Vagina (tissue), 2 donors: ENCODE measurements at regions not wholly inside any gene's neighbourhood (a gene's known extent, or its start where the extent isn't known, plus 50 kb on each side); places are given as distances from the start of the nearest gene placed in this dataset.

Experiments used
- DNase-seq, 2 donors: peaks; one replicate each; pipeline ENCODE4 v3.0.0-alpha.2; 2017; ENCODE audit errors: extremely low spot score in 2 of 2
- H3K27ac ChIP-seq: fragments of 200-600 bp; sonication (generic); one replicate; pipeline ENCODE4 v1.5.1; 2019
- H3K27me3 ChIP-seq: fragments of 200-600 bp; sonication (generic); one replicate; pipeline ENCODE4 v1.5.1; 2019
- H3K36me3 ChIP-seq, 2 donors: fragments of 200-600 bp; sonication (generic); one replicate each; pipeline ENCODE4 v1.5.1; 2017 to 2019
- H3K4me1 ChIP-seq: fragments of 200-600 bp; sonication (generic); one replicate; pipeline ENCODE4 v1.5.1; 2019
- H3K4me3 ChIP-seq, 2 donors: fragments of 200-600 bp; sonication (generic); 1 replicate in 1 of 2; 2 replicates in 1 of 2; pipeline ENCODE4 v1.5.1; 2016 to 2019
- H3K9me3 ChIP-seq: fragments of 200-600 bp; sonication (generic); one replicate; pipeline ENCODE4 v1.5.1; 2019
- CTCF ChIP-seq, 3 experiments: fragments of 450-650 bp in 2 of 3; fragments of 200-600 bp in 1 of 3; sonication (generic) in 1 of 3; IDR thresholded peaks; one replicate each; pipeline ENCODE4 v1.5.1; 2017 to 2019; ENCODE audit warnings: antibody characterized with exemption in 3 of 3, mild to moderate bottlenecking in 2 of 3, moderate library complexity in 2 of 3
- POLR2A ChIP-seq, 2 donors: fragments of 450-650 bp; IDR thresholded peaks; one replicate each; pipeline ENCODE4 v1.6.1; 2017; ENCODE audit warnings: antibody characterized with exemption in 2 of 2, mild to moderate bottlenecking in 2 of 2, moderate library complexity in 2 of 2
- POLR2AphosphoS5 ChIP-seq, 2 donors: sonication (generic); formaldehyde crosslinking; IDR thresholded peaks; one replicate each; pipeline ENCODE4 v1.9.0; 2017; ENCODE audit warnings: antibody characterized with exemption in 2 of 2, mild to moderate bottlenecking in 2 of 2, low read depth in 1 of 2; ENCODE audit not compliant: insufficient read depth in 1 of 2
- intact Hi-C: fragments of 100-400 bp; cut with DNase I; formaldehyde crosslinking; loops from one replicate; pipeline ENCODE4 v1.15.1; 2023

DNA sequence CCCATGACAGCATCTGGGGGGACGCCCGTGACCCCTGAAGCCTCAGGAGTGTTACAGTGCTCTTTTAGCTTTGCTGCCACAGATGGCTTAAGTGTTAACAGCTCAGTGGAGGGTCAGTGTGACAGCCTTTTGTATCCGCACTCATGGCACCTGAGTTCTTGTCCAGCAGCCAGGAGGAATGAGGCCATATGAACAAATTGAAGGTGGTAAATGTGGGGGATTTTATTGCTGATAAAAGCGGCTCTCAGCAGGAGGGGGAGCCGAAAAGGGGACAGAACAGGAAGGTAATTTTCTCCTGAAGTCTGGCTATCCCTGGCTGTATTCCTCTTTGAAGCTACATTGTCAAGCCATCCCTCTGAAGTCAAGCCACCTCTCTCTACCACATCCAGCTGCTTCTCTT is 441.0 kb downstream of the RAPGEF2 start:
- TF ChIP-seq POLR2A (IDR thresholded peaks at IDR 0.05) (no peak), POLR2AphosphoS5 (IDR thresholded peaks at IDR 0.05; ENCODE audit: insufficient read depth in 1 of 2, low read depth in 1 of 2) (no peak), CTCF (IDR thresholded peaks at IDR 0.05) (no peak)
- Histone ChIP-seq H3K36me3 (no peaks in the 10 kb centered on the region), H3K27ac (no peak overlapping the region), H3K9me3 (no peaks in the 10 kb centered on the region), H3K4me3 (no peak overlapping the region), H3K4me1 (no peaks in the 10 kb centered on the region), H3K27me3 (no peaks in the 10 kb centered on the region)
- no peak for DNase-seq
- intact Hi-C loops, result no loop called here

DNA sequence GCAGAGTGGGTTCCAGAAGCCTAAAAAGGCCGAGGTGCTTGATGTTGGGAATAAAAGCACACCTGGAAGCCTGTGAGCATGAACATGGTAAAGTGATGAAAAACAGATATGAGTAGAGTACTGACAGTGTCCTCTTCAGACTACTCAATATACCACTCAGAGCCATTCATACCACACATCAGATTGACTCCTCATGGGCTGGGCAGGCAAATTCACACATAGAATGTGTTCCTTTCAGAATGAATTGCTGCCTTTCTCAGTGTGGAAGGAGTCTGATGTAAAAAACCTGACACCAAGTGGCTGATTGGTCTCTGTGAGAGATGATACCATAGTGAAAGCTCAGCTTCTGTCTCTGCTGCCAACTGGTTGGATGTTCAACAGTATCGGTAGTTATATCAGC is 442.7 kb downstream of the RAPGEF2 start:
- intact Hi-C loops, result no loop called here
- no peak overlapping the region for H3K27ac ChIP-seq
- H3K4me3 ChIP-seq, result no peak overlapping the region
- TF ChIP-seq CTCF (IDR thresholded peaks at IDR 0.05), result no peak
- no peak for TF ChIP-seq POLR2AphosphoS5 (IDR thresholded peaks at IDR 0.05; ENCODE audit: insufficient read depth in 1 of 2, low read depth in 1 of 2)
- no peak for TF ChIP-seq POLR2A (IDR thresholded peaks at IDR 0.05)
- H3K9me3 ChIP-seq, result no peaks in the 10 kb centered on the region
- no peaks in the 10 kb centered on the region for H3K27me3 ChIP-seq
- no peaks in the 10 kb centered on the region for H3K4me1 ChIP-seq
- H3K36me3 ChIP-seq, result no peaks in the 10 kb centered on the region
- no peak for DNase-seq

DNA sequence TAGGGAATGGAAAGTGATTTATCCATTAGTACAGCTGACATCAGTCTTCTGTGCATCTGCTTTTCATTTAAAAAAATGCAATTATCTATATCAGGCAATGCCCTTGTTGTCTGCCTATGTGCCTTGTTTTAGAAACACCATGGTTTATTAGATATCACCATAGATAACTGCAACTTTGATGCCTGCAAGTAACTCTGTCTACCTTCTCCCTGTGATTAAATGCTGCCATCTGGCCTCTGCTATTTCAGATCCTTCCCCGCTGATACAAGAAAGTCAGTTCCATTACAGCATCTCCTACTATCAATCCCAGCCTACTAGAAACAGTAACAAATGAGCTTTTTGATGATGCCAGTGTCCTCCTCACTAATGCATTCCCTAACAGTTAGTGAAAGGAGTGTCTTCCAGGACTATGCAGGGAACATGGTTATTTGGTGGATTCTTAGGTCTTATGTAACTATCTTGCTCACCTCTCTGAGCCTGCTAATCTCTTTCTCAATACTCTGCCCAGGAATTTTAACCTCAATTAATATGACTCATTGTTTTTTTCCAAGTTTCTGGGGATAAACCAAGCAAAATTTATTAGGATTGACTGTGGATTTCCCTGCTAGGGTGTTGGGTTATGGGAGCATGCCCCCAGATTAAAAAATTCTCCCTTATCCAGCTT is 444.9 kb downstream of the RAPGEF2 start:
- intact Hi-C loops, result no loop called here
- no peaks in the 10 kb centered on the region for H3K36me3 ChIP-seq
- no peaks in the 10 kb centered on the region for H3K9me3 ChIP-seq

DNA sequence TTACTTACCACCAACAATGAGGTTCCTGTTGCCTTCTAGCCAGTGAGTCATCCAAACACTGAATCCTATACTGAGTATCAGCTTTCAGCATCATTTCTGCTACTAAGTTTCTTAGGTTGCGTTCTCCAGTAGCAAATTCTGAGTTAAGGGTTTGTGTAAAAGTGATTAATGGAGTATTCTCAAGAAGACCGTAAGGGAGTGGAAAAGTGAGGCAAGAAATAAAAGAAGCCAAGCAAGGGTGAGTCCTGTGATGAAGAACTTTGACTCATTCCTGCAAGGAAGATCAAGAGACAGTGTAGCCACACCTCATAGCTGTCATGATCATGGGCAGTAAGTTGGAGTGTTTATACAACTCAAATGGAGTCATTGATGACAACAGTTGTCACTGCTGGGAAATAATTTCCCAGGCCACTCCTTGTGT is 446.2 kb downstream of the RAPGEF2 start:
- Histone ChIP-seq H3K4me3 (no peak overlapping the region), H3K27me3 (no peaks in the 10 kb centered on the region), H3K4me1 (no peaks in the 10 kb centered on the region), H3K36me3 (no peaks in the 10 kb centered on the region), H3K9me3 (no peaks in the 10 kb centered on the region), H3K27ac (no peak overlapping the region)
- TF ChIP-seq POLR2AphosphoS5 (IDR thresholded peaks at IDR 0.05; ENCODE audit: insufficient read depth in 1 of 2, low read depth in 1 of 2) (no peak), POLR2A (IDR thresholded peaks at IDR 0.05) (no peak), CTCF (IDR thresholded peaks at IDR 0.05) (no peak)
- DNase-seq, result no peak
- intact Hi-C loops, result no loop called here

More for the DNA sequence above, 444.9 kb downstream of the RAPGEF2 start:
- no peaks in the 10 kb centered on the region for H3K27me3 ChIP-seq
- no peak overlapping the region for H3K4me3 ChIP-seq
- no peak overlapping the region for H3K27ac ChIP-seq
- no peaks in the 10 kb centered on the region for H3K4me1 ChIP-seq
- DNase-seq, result no peak
- TF ChIP-seq POLR2AphosphoS5 (IDR thresholded peaks at IDR 0.05; ENCODE audit: insufficient read depth in 1 of 2, low read depth in 1 of 2), result no peak
- TF ChIP-seq POLR2A (IDR thresholded peaks at IDR 0.05), result no peak
- no peak for TF ChIP-seq CTCF (IDR thresholded peaks at IDR 0.05)

- Histone ChIP-seq H3K4me3 (no peak overlapping the region), H3K4me1 (no peaks in the 10 kb centered on the region), H3K9me3 (no peaks in the 10 kb centered on the region), H3K27me3 (no peaks in the 10 kb centered on the region), H3K36me3 (no peaks in the 10 kb centered on the region), H3K27ac (no peak overlapping the region)
- intact Hi-C loops, result no loop called here
- no peak for TF ChIP-seq CTCF (IDR thresholded peaks at IDR 0.05)
- TF ChIP-seq POLR2AphosphoS5 (IDR thresholded peaks at IDR 0.05; ENCODE audit: insufficient read depth in 1 of 2, low read depth in 1 of 2), result no peak
- no peak for TF ChIP-seq POLR2A (IDR thresholded peaks at IDR 0.05)
- DNase-seq, result no peak
Observed at GRCh38 chr4:159551281-159551680, 448.4 kb downstream of the RAPGEF2 start.
